ENCODE measurements at regions not wholly inside any gene's neighbourhood (a gene's known extent, or its start where the extent isn't known, plus 50 kb on each side); places are given as distances from the start of the nearest gene placed in this dataset.

- no peak for TF ChIP-seq CTCF (IDR thresholded peaks at IDR 0.05; ENCODE audit: low read depth, low read length)
- no peak for TF ChIP-seq EZH2phosphoT487 (IDR thresholded peaks at IDR 0.05; ENCODE audit: low read depth)
Observed at GRCh38 chr2:12950174-12950573, 233.4 kb downstream of the TRIB2 start.

Measured in OCI-LY3 (cell line).